Gastroesophageal sphincter (tissue), 4 donors: ENCODE measurements at regions not wholly inside any gene's neighbourhood (a gene's known extent, or its start where the extent isn't known, plus 50 kb on each side); places are given as distances from the start of the nearest gene placed in this dataset.

Experiments
- ATAC-seq: fragments of 150-250 bp; one replicate; pipeline ENCODE4 v1.9.1; 2016; ENCODE audit warnings: mild to moderate bottlenecking, moderate library complexity
- H3K27ac ChIP-seq, 4 donors: fragments of 200-600 bp; sonication (generic) in 3 of 4; 1 replicate in 3 of 4; 2 replicates in 1 of 4; pipeline ENCODE4 v1.5.1; 2016 to 2019
- H3K27me3 ChIP-seq: fragments of 200-600 bp; sonication (generic); one replicate; pipeline ENCODE4 v1.5.1; 2019
- H3K36me3 ChIP-seq, 2 donors: fragments of 200-600 bp; sonication (generic); one replicate each; pipeline ENCODE4 v1.5.1; 2019; ENCODE audit warnings: control low read depth in 1 of 2
- H3K4me1 ChIP-seq, 3 donors: fragments of 200-600 bp; sonication (generic); 1 replicate in 2 of 3; 2 replicates in 1 of 3; pipeline ENCODE4 v1.5.1; 2016 to 2019; ENCODE audit warnings: control low read depth in 2 of 3
- H3K4me3 ChIP-seq, 2 donors: fragments of 200-600 bp; sonication (generic); one replicate each; pipeline ENCODE4 v1.5.1; 2019; ENCODE audit warnings: mild to moderate bottlenecking in 1 of 2, moderate library complexity in 1 of 2
- H3K9me3 ChIP-seq, 3 donors: fragments of 200-600 bp; sonication (generic); one replicate each; pipeline ENCODE4 v1.5.1; 2017 to 2019; ENCODE audit warnings: control low read depth in 2 of 3
- CTCF ChIP-seq, 4 experiments: fragments of 200-600 bp in 2 of 4; fragments of 450-650 bp in 2 of 4; sonication (generic) in 1 of 4; IDR thresholded peaks; one replicate each; pipeline ENCODE4 v1.5.1; 2017 to 2019; ENCODE audit warnings: antibody characterized with exemption in 4 of 4, mild to moderate bottlenecking in 2 of 4, moderate library complexity in 2 of 4
- EP300 ChIP-seq: sonication (generic); formaldehyde crosslinking; IDR thresholded peaks from one replicate; pipeline ENCODE4 v1.6.1; 2017; ENCODE audit warnings: antibody characterized with exemption, mild to moderate bottlenecking
- POLR2A ChIP-seq, 2 donors: fragments of 450-650 bp; IDR thresholded peaks; one replicate each; pipeline ENCODE4 v1.6.1; 2017; ENCODE audit warnings: antibody characterized with exemption in 2 of 2, mild to moderate bottlenecking in 2 of 2, moderate library complexity in 1 of 2
- POLR2AphosphoS5 ChIP-seq: sonication (generic); formaldehyde crosslinking; IDR thresholded peaks from one replicate; pipeline ENCODE4 v1.6.1; 2017; ENCODE audit warnings: antibody characterized with exemption
- WGBS, 2 donors: methylation state at CpG; one replicate each; pipeline ENCODE4 v1.1.5; 2018; ENCODE audit warnings: low coverage in 1 of 2; 5-methylcytosine and 5-hydroxymethylcytosine counted together

GRCh38 chr12:97312570-97313135 lies 150.0 kb upstream of the RMST start:
- Histone ChIP-seq H3K27ac (no peak overlapping the region), H3K4me3 (no peak overlapping the region), H3K27me3 (no peaks in the 10 kb centered on the region), H3K36me3 (no peaks in the 10 kb centered on the region), H3K9me3 (no peaks in the 10 kb centered on the region), H3K4me1 (no peaks in the 10 kb centered on the region)
- TF ChIP-seq POLR2AphosphoS5 (no peak), POLR2A (IDR thresholded peaks at IDR 0.05) (no peak), CTCF (IDR thresholded peaks at IDR 0.05) (no peak), EP300 (no peak)
- 50 to 69% methylated on average over 1 to 3 of the region's 3 CpGs for WGBS, 2 donors
- ATAC-seq: no peak

- Histone ChIP-seq H3K4me1 (no peaks in the 10 kb centered on the region), H3K27ac (no peak overlapping the region), H3K4me3 (no peak overlapping the region), H3K27me3 (no peaks in the 10 kb centered on the region), H3K36me3 (no peaks in the 10 kb centered on the region), H3K9me3 (no peaks in the 10 kb centered on the region)
- ATAC-seq: no peak
- no peak for TF ChIP-seq POLR2A (IDR thresholded peaks at IDR 0.05)
- TF ChIP-seq CTCF (IDR thresholded peaks at IDR 0.05): no peak
- TF ChIP-seq EP300: no peak
- no peak for TF ChIP-seq POLR2AphosphoS5
- WGBS, 2 donors: 63 to 86% methylated on average over 2 of the region's 2 CpGs
These were observed 149.0 kb upstream of the RMST start for GRCh38 chr12:97313471-97314190.

GRCh38 chr12:97316321-97316720 lies 146.3 kb upstream of the RMST start:
- no peak for ATAC-seq
- TF ChIP-seq POLR2A (IDR thresholded peaks at IDR 0.05) (no peak), CTCF (IDR thresholded peaks at IDR 0.05) (no peak), POLR2AphosphoS5 (no peak), EP300 (no peak)
- H3K36me3 ChIP-seq: no peaks in the 10 kb centered on the region
- no peaks in the 10 kb centered on the region for H3K27me3 ChIP-seq
- H3K9me3 ChIP-seq: no peaks in the 10 kb centered on the region
- no peak overlapping the region for H3K27ac ChIP-seq
- H3K4me1 ChIP-seq: no peaks in the 10 kb centered on the region
- 83 to 86% methylated on average over 2 of the region's 2 CpGs for WGBS, 2 donors
- H3K4me3 ChIP-seq: no peak overlapping the region

GRCh38 chr12:97321621-97322020 lies 141.0 kb upstream of the RMST start:
- H3K27ac ChIP-seq: no peak overlapping the region
- H3K9me3 ChIP-seq: no peaks in the 10 kb centered on the region
- no peaks in the 10 kb centered on the region for H3K36me3 ChIP-seq
- no peak for ATAC-seq
- no peaks in the 10 kb centered on the region for H3K4me1 ChIP-seq
- H3K4me3 ChIP-seq: no peak overlapping the region
- H3K27me3 ChIP-seq: no peaks in the 10 kb centered on the region
- WGBS, 2 donors: 44 to 60% methylated on average over 1 to 4 of the region's 4 CpGs
- TF ChIP-seq EP300 (no peak), CTCF (IDR thresholded peaks at IDR 0.05) (no peak), POLR2AphosphoS5 (no peak), POLR2A (IDR thresholded peaks at IDR 0.05) (no peak)

- 53 to 69% methylated on average over 4 of the region's 4 CpGs for WGBS, 2 donors
These were observed 140.2 kb upstream of the RMST start for GRCh38 chr12:97322388-97322787.

More at GRCh38 chr12:97322388-97322787, 140.2 kb upstream of the RMST start:
- no peak overlapping the region for H3K27ac ChIP-seq
- no peak for ATAC-seq
- no peaks in the 10 kb centered on the region for H3K9me3 ChIP-seq
- no peaks in the 10 kb centered on the region for H3K27me3 ChIP-seq
- no peaks in the 10 kb centered on the region for H3K4me1 ChIP-seq
- no peaks in the 10 kb centered on the region for H3K36me3 ChIP-seq
- no peak overlapping the region for H3K4me3 ChIP-seq
- no peak for TF ChIP-seq EP300
- no peak for TF ChIP-seq CTCF (IDR thresholded peaks at IDR 0.05)
- TF ChIP-seq POLR2AphosphoS5: no peak
- TF ChIP-seq POLR2A (IDR thresholded peaks at IDR 0.05): no peak
